Esophagus (tissue), 2 donors: ENCODE measurements at regions not wholly inside any gene's neighbourhood (a gene's known extent, or its start where the extent isn't known, plus 50 kb on each side); places are given as distances from the start of the nearest gene placed in this dataset.
"Not testable (repeated sequence)": the region's sequence is repeated elsewhere in the genome, so short reads cannot be mapped to it uniquely, and the experiment has no call there.

ENCODE experiments used
- H3K27ac ChIP-seq, 2 donors: one replicate each; pipeline ENCODE4 v1.5.1; 2013; ENCODE audit warnings: low read depth in 2 of 2, mild to moderate bottlenecking in 2 of 2, inconsistent platforms in 1 of 2, low read length in 1 of 2, moderate library complexity in 1 of 2
- H3K27me3 ChIP-seq, 2 donors: one replicate each; pipeline ENCODE4 v1.6.1; 2013; ENCODE audit warnings: low read length in 2 of 2, control low read depth in 1 of 2, mild to moderate bottlenecking in 1 of 2; ENCODE audit not compliant: insufficient read depth in 2 of 2, control insufficient read depth in 1 of 2
- H3K36me3 ChIP-seq, 2 donors: one replicate each; pipeline ENCODE4 v1.6.1; 2013; ENCODE audit warnings: low read length in 1 of 2; ENCODE audit not compliant: control insufficient read depth in 2 of 2, insufficient read depth in 2 of 2
- H3K4me1 ChIP-seq, 2 donors: one replicate each; pipeline ENCODE4 v1.6.1; 2013; ENCODE audit warnings: low read length in 1 of 2; ENCODE audit not compliant: control insufficient read depth in 2 of 2, insufficient read depth in 2 of 2
- H3K4me3 ChIP-seq, 2 donors: one replicate each; pipeline ENCODE4 v1.5.1; 2013; ENCODE audit warnings: low read length in 2 of 2, mild to moderate bottlenecking in 2 of 2, low read depth in 1 of 2, moderate library complexity in 1 of 2
- H3K9me3 ChIP-seq, 2 donors: one replicate each; pipeline ENCODE4 v1.6.1; 2013; ENCODE audit warnings: mild to moderate bottlenecking in 2 of 2, low read depth in 1 of 2, low read length in 1 of 2, moderate library complexity in 1 of 2; ENCODE audit not compliant: control insufficient read depth in 2 of 2, insufficient read depth in 1 of 2
- WGBS, 2 donors: extraction: QIAGEN DNeasy Blood & Tissue Kit; methylation state at CpG; one replicate each; pipeline ENCODE4 v1.1.7; 2013; 5-methylcytosine and 5-hydroxymethylcytosine counted together
- donor health status: healthy with polysubstance abuse.
- donor health status: Bipolar disorder and iron deficiency.

DNA sequence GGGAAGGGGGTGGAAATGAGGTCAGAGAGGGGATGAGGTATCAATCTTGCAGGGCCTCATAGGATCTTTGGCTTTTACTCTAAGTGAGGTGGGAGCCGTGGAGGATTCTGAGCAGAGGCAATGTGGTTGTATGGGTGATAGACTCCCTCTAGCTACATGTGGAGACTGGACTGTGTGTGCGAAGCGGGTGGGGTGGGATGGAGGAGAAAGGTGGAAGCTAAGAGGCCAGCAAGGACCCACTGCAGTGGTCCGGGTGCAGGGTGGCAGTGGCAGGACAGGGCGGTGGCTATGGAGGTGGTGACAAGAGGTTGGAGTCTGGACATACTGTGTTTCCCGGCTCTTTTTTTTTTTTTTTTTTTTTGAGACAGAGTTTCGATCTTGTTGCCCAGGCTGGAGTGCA is 62.4 kb upstream of the PTPN1 start:
- WGBS, 2 donors: 91 to 98% methylated on average over 6 to 7 of the region's 7 CpGs
- no peak overlapping the region for H3K27ac ChIP-seq

DNA sequence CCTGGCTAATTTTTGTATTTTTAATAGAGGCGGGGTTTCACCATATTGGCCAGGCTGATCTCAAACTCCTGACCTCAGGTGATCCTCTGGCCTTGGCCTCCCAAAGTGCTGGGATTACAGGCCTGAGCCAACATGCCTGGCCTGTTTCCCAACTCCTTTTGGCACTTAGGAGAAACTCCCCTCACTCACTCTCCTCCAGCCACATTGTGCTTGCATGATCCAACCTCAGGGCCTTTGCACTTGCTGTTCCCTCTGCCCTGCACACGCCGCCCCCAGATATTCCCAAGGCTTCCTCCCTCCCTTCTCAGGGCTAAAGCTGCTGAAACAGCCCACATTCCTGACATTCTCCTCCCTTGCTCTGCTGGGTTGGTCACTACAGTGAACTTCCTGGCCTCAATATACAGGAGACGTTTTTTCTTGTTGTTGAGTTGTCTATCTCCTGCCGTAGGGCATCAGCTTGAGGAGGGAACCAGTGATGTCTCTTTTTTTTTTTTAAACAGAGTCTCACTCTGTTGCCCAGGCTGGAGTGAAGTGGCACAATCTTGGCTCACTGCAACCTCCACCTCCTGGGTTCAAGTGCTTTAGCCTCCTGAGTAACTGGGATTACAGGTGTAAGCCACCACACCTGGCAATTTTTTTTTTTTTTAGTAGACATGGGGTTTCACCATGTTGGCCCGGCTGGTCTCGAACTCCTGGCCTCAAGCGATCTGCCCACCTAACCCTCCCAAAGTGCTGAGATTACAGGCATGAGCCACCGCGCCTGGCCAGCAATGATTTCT is 61.4 kb upstream of the PTPN1 start:
- not testable (repeated sequence) for H3K4me3 ChIP-seq, H3K9me3 ChIP-seq, H3K36me3 ChIP-seq, H3K27me3 ChIP-seq, H3K4me1 ChIP-seq, H3K27ac ChIP-seq
- 92% methylated on average over 10 of the region's 10 CpGs for WGBS, 2 donors

More for the DNA sequence above, 62.4 kb upstream of the PTPN1 start:
- Histone ChIP-seq H3K9me3 (no peaks in the 10 kb centered on the region), H3K27me3 (no peaks in the 10 kb centered on the region), H3K4me1 (peaks cover 2% of the 10 kb centered on the region in 2 donors), H3K36me3 (no peaks in the 10 kb centered on the region), H3K4me3 (no peak overlapping the region)

DNA sequence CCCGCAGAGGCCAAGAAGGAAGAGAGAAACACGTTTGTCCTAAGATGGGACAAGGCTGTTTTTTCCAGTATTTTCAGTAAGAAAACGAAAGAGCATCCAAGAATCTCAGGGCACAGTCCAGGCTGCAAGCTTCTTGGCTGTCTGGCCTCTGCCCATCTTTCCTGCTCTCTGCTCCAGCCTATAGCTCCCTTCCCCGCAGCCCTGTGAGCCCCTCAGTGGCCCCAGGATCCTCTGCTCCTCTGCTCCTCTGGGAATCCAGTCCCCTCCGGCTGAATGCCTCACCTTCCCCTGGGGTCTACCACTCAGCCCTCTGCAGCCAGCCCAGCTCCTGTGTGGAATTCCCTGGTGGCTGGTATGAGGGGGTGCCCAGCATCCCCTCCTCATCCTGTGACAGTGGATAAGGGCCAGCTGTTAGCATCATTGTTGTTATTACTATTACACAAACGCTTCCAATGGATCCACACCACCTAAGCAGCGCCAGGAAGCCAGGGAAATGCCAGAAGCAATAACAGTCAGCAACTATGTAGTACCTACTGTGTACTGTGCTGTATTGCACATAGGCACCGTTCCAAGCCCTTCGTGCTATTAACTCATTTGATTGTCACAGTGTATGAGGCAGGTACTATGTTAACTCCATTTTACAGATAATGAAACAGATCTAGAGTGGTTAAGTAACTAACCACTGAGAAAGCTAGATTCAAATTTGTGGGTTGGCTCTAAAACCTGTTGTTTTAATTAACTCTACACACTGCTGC is 60.3 kb upstream of the PTPN1 start:
- Histone ChIP-seq H3K9me3 (no peaks in the 10 kb centered on the region), H3K4me1 (peaks cover 2% of the 10 kb centered on the region in 2 donors), H3K27ac (no peak overlapping the region), H3K27me3 (no peaks in the 10 kb centered on the region), H3K4me3 (no peak overlapping the region), H3K36me3 (no peaks in the 10 kb centered on the region)
- 56 to 66% methylated on average over 9 of the region's 9 CpGs for WGBS, 2 donors

GRCh38 chr20:50450493-50450826 is 59.7 kb upstream of the PTPN1 start:
- WGBS, 2 donors: 83 to 89% methylated on average over 1 of the region's 1 CpG
- H3K4me3 ChIP-seq: no peak overlapping the region
- H3K9me3 ChIP-seq: no peaks in the 10 kb centered on the region
- no peak overlapping the region for H3K27ac ChIP-seq
- peaks cover 2% of the 10 kb centered on the region in 2 donors for H3K4me1 ChIP-seq
- no peaks in the 10 kb centered on the region for H3K27me3 ChIP-seq
- H3K36me3 ChIP-seq: no peaks in the 10 kb centered on the region

DNA sequence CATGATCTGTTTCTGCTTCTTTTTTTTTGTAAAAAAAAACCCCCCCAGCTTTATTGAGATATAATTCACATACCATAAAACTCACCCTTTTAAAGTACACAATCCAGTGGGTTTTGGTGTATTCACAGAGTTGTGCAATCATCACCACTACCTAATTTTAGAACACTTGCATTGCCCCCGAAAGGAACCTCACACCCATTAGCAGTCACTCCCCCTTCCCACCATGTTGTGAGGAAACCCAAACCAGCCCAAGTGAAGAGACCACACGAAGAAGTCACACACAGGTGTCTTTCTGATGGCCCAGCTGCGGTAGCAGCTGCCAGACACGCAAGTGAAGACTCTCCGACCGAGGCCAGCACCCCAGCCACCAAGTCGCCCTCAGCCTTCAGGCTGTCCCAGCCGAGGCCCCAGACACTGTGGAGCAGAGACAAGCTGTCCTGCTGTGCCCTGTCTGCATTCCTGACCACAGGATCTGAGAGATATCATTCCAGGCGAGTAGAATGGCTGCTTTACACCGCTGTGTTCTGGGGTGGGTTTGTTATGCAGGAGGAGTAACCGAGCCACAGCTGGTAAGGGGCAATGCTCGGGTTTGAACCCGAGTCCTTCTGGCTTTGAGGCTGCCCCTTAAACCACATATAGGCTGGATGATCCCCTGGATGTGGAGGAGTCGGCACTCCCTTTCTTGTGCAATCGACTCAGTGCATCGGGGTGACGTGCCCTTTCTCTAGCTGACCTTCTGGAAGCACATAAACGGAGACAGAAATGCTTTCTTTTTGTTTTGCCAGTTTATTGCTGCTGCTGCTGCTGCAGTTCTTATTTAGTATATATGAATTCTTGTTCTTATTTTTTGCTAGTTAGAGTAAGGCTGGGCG is 59.1 kb upstream of the PTPN1 start:
- Histone ChIP-seq H3K9me3 (no peaks in the 10 kb centered on the region), H3K36me3 (no peaks in the 10 kb centered on the region), H3K4me1 (peaks cover 0 to 2% of the 10 kb centered on the region in 2 donors), H3K4me3 (no peak overlapping the region), H3K27me3 (no peaks in the 10 kb centered on the region), H3K27ac (peak overlapping the region in 1 of 2 donors; percentile 3)
- whole genome bisulfite sequencing, 2 donors: 56% methylated on average over 19 of the region's 19 CpGs

DNA sequence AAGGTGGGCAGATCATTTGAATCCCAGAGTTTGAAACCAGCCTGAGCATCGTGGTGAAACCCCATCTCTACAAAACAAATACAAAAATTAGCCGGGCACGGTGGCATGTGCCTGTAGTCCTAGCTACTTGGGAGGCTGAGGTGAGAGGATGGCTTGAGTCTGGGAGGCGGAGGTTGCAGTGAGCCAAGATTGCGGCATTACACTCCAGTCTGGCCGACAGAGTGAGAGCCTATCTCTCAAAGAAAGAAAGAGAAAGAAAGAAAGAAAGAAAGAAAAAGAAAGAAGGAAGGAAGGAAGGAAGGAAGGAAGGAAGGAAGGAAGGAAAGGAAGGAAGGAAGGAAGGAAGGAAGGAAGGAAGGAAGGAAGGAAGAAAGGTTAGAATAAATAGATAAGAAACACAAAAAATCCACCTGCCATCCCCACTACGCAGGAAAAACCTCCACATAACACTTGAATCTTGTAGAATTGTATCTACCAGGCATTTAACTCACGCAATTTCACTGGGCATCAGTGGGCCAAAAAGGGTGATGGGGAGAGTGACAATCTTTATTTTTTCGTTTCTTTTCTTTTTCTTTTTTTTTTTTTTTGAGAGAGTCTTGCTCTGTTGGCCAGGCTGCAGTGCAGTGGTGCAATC is 58.3 kb upstream of the PTPN1 start:
- not testable (repeated sequence) for H3K9me3 ChIP-seq, H3K4me3 ChIP-seq, H3K27me3 ChIP-seq, H3K4me1 ChIP-seq, H3K36me3 ChIP-seq, H3K27ac ChIP-seq
- WGBS, 2 donors: 76 to 79% methylated on average over 9 of the region's 9 CpGs

DNA sequence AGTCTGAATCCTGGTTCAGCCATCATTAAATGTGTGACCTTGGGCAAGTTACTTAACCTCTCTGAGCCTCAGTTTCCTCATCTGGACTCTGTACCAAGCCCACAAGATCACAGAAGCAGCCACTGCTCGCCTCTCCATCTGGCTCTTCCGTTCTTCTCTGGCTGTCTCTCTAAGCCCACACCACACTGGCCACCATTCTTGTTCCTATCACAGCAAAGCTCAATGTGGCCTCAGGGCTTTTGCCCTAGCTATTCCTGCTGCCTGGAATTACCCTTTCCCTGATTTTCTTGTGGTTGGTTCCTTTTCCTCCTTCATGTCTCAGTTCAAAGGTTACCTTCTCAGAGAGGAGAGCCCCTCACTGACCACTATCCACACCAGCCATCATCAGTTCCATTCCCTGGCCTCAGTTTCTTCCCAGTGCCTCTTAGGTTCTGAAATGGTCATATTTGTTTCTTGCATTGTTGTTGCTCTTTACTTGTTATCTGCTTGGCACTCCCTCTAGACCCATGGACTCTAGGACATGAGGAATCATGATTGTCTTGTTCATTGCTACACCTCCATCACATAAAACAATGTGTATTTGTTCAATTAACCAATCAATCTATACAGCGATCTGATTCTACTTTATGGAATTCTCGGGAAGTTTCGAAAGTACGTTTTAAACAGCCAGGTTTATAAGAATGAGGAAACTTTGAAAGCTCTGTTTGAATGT is 56.5 kb upstream of the PTPN1 start:
- H3K27me3 ChIP-seq: no peaks in the 10 kb centered on the region
- H3K4me3 ChIP-seq: no peak overlapping the region
- H3K36me3 ChIP-seq: no peaks in the 10 kb centered on the region
- no peaks in the 10 kb centered on the region for H3K9me3 ChIP-seq
- no peak overlapping the region for H3K27ac ChIP-seq
- 76 to 80% methylated on average over 6 of the region's 6 CpGs for WGBS, 2 donors
- peaks cover 0 to 4% of the 10 kb centered on the region in 2 donors for H3K4me1 ChIP-seq

- not testable (repeated sequence) for H3K36me3 ChIP-seq, H3K9me3 ChIP-seq, H3K27ac ChIP-seq, H3K27me3 ChIP-seq, H3K4me3 ChIP-seq, H3K4me1 ChIP-seq
- WGBS, 2 donors: 88 to 93% methylated on average over 5 of the region's 5 CpGs
Measured at GRCh38 chr20:50455245-50455644, 54.9 kb upstream of the PTPN1 start.
